Neuron (in vitro differentiated cells): ENCODE measurements at regions not wholly inside any gene's neighbourhood (a gene's known extent, or its start where the extent isn't known, plus 50 kb on each side); places are given as distances from the start of the nearest gene placed in this dataset.

Experiments used
- H2AFZ ChIP-seq: one replicate; pipeline ENCODE4 v1.6.1; 2013; ENCODE audit warnings: low read depth, mild to moderate bottlenecking, inconsistent platforms, low read length, moderate library complexity
- H3K27me3 ChIP-seq: one replicate; pipeline ENCODE4 v1.6.1; 2013; ENCODE audit warnings: low read length; ENCODE audit not compliant: insufficient read depth
- H3K36me3 ChIP-seq: one replicate; pipeline ENCODE4 v1.6.1; 2013; ENCODE audit warnings: low read length; ENCODE audit not compliant: insufficient read depth
- H3K4me1 ChIP-seq: one replicate; pipeline ENCODE4 v1.6.1; 2013; ENCODE audit warnings: low read length; ENCODE audit not compliant: insufficient read depth
- H3K4me3 ChIP-seq: 2 replicates; pipeline ENCODE4 v1.5.1; 2013; ENCODE audit warnings: mild to moderate bottlenecking, low read length, moderate library complexity
- H3K9me3 ChIP-seq: one replicate; pipeline ENCODE4 v1.6.1; 2013; ENCODE audit warnings: low read length

DNA sequence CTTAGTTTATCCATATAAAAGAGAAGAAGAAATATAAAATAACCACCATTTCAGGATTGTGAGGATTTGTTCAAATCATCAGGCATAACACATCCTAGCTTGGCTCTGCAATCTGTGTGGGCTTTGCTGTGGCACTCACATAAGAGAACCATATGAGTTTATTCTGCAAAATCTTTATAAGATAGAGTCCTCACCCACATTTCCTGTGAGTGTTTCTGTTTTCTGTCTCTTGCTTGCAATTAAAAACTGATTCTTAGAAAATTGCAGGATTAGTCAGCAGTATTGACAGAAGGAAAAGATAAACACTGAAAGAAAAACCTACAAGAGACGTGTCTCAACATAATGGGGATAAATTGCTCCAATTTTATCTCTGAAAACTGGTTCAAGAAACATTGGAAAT, 258.5 kb downstream of the RND3 start:
- Histone ChIP-seq H3K36me3 (no peaks in the 10 kb centered on the region), H2AFZ (no peak overlapping the region), H3K4me3 (no peak overlapping the region), H3K27me3 (no peaks in the 10 kb centered on the region), H3K9me3 (no peaks in the 10 kb centered on the region), H3K4me1 (no peaks in the 10 kb centered on the region)

DNA sequence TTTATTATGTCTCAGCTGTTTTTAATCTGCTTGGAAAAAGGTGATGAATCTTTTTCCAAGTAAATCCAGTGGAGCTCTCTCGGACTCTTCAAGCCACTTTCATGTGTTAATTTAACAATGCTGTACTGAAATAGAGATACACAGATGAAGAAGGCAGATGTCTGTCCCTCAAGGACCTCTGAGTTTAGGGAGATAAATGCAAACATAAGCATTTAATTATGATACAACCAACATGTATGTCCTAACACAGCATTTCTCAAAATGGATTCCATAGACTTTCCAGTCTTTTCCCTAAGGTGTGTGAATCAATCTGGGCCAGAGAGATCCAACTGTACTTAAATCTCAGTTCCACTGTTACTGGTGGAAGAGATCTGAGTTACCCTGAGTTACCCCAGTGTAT, 262.4 kb downstream of the RND3 start:
- no peaks in the 10 kb centered on the region for H3K9me3 ChIP-seq
- H3K27me3 ChIP-seq: no peaks in the 10 kb centered on the region
- H3K4me3 ChIP-seq: no peak overlapping the region
- no peak overlapping the region for H2AFZ ChIP-seq
- H3K4me1 ChIP-seq: no peaks in the 10 kb centered on the region
- no peaks in the 10 kb centered on the region for H3K36me3 ChIP-seq

DNA sequence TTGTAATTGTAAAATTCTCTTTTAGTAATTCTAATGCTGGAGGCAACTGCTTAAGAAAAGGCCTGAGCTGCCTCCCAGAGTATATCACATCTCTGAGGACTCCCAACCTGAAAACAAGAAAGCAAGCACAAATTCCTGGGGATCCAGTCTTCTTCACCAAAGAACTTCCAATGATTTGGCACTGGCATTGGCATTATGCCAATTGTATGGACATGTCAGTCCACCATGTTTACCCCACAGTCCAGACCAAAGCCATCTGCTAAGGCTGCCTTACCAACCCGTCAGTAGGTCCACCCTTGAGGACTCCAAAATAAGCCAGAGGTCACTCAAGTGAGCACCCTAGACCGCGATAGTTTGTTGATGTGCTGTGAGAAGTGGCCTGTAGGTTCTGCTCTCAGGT, 263.1 kb downstream of the RND3 start:
- H3K9me3 ChIP-seq: no peaks in the 10 kb centered on the region
- H2AFZ ChIP-seq: no peak overlapping the region
- H3K36me3 ChIP-seq: no peaks in the 10 kb centered on the region
- H3K4me3 ChIP-seq: no peak overlapping the region
- H3K27me3 ChIP-seq: no peaks in the 10 kb centered on the region
- H3K4me1 ChIP-seq: no peaks in the 10 kb centered on the region

DNA sequence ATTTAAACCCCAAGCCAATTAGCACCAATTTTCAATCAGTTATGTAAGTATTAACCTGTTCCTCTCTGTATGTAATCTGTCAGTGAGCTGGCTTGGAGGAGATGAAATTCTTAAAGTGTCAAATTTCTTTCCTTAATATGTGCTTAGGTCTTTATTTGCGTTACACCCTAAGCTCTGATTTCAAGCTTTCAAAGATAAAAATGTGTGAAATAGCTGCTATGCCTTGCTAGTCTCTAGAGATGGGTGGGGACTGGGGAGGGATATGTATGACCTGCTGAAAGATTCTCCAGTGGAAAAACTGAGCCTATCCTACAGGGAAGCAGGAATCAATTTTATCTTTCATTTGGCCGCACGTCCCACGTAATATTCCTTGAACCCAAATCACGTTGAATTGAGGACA, 264.5 kb downstream of the RND3 start:
- Histone ChIP-seq H3K4me3 (no peak overlapping the region), H3K9me3 (no peaks in the 10 kb centered on the region), H3K36me3 (no peaks in the 10 kb centered on the region), H2AFZ (no peak overlapping the region), H3K27me3 (no peaks in the 10 kb centered on the region), H3K4me1 (no peaks in the 10 kb centered on the region)

DNA sequence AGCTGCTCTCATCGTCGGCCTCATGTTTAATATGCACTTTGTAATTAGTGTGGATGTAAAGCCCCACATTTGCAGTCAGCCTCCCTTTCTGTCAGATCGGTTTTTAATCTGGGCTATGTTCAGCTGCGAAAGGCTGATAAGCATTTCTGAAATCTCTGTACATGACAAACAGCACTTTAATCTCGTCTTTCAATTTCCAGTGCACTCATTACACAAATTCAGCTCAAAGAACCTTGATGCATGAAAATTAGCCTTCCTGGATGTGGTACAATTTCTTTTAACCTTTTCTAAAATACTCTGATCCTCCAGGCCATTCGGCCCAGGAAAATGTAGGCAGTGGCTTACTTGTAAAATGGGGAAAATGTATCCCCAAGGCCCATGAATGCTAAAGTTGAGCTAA, 265.1 kb downstream of the RND3 start:
- no peak overlapping the region for H3K4me3 ChIP-seq
- H3K36me3 ChIP-seq: no peaks in the 10 kb centered on the region
- no peaks in the 10 kb centered on the region for H3K4me1 ChIP-seq
- H3K9me3 ChIP-seq: no peaks in the 10 kb centered on the region
- no peak overlapping the region for H2AFZ ChIP-seq
- H3K27me3 ChIP-seq: no peaks in the 10 kb centered on the region

DNA sequence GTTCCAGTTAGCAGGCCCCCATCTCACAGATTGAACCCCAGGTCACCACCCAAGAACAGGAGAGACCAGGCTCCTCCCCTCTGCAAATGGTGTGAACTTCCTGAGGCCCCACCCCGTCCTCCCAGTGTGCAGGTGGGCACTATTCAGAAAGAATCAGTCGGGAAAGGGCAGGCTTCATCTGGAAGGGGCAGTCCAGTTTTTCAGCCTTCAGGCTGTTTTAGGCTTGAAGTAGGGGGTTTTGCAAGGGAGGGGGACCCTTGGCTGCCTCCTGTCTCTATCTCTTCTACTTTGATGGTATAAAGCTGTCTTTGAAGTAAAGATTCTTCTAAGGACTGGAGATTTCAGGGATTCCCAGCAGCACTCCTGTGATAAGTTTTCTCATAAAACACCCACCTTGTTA, 267.6 kb downstream of the RND3 start:
- peaks cover under 1% of the 10 kb centered on the region for H3K4me1 ChIP-seq
- H3K27me3 ChIP-seq: no peaks in the 10 kb centered on the region
- no peak overlapping the region for H2AFZ ChIP-seq
- no peak overlapping the region for H3K4me3 ChIP-seq
- H3K9me3 ChIP-seq: no peaks in the 10 kb centered on the region
- H3K36me3 ChIP-seq: no peaks in the 10 kb centered on the region

DNA sequence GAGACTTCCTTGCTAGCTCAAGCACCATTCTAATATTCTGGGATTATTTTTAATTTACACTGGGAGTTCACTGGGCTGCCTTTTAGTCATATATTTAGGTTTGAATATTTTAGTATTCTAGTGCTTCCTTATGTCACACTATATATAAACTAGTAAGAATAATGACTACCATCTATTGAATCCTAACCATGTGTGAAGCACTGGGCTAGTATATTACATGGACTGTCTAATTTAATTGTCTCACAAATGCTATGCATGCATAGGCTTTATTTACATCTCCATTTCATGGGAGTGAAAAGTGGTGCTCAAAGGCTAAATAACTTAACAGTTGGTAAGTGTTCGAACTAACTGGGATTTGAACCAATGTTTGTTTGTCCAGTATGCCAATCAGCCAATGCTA, 272.4 kb downstream of the RND3 start:
- no peak overlapping the region for H2AFZ ChIP-seq
- no peak overlapping the region for H3K4me3 ChIP-seq
- H3K4me1 ChIP-seq: peaks cover 13% of the 10 kb centered on the region
- no peaks in the 10 kb centered on the region for H3K27me3 ChIP-seq
- H3K36me3 ChIP-seq: no peaks in the 10 kb centered on the region
- H3K9me3 ChIP-seq: no peaks in the 10 kb centered on the region

DNA sequence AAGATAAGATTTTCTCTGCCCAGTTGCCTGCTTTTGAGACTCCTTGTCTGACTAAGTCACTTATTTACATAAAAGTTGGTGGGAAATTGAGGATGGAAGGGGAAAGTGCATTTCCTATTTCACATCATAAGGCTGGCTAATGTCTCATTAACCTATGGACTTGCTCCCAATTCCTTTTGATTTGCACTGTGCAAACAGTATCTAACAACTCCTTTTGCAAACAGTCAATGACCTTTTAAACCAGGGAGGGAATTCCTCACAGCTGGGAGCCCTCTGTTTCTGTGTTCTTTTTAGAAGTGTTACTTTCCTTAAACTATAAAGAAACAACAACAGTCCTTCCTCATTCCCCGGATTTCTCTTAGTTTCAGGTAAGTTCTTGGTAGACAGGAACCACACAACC, 272.8 kb downstream of the RND3 start:
- Histone ChIP-seq H3K9me3 (no peaks in the 10 kb centered on the region), H2AFZ (no peak overlapping the region), H3K4me1 (peaks cover 13% of the 10 kb centered on the region), H3K36me3 (no peaks in the 10 kb centered on the region), H3K4me3 (no peak overlapping the region), H3K27me3 (no peaks in the 10 kb centered on the region)

DNA sequence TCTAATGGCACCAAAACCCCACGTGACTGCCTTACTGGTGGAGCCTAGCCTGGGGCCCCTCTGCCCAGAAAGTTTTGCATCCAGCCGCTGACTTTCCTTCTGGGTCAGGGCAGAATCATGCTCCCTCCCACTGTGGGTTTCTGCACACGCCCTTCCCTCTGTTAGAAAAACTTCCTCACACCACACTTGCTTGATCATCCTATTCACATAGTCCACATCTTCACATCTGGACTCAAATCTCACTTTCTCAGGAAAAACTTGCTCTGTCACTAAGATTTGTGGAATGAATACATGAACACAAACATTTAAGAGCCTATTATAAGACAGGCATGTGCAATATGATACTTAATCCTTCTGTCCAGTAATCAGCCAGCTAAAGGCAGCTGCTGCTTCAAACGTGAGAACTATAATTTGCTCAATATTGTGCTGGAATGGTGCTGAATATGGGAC, 274.7 kb downstream of the RND3 start:
- no peaks in the 10 kb centered on the region for H3K27me3 ChIP-seq
- H3K4me3 ChIP-seq: no peak overlapping the region
- no peaks in the 10 kb centered on the region for H3K9me3 ChIP-seq
- H3K36me3 ChIP-seq: no peaks in the 10 kb centered on the region
- no peak overlapping the region for H2AFZ ChIP-seq
- peaks cover 13% of the 10 kb centered on the region for H3K4me1 ChIP-seq

DNA sequence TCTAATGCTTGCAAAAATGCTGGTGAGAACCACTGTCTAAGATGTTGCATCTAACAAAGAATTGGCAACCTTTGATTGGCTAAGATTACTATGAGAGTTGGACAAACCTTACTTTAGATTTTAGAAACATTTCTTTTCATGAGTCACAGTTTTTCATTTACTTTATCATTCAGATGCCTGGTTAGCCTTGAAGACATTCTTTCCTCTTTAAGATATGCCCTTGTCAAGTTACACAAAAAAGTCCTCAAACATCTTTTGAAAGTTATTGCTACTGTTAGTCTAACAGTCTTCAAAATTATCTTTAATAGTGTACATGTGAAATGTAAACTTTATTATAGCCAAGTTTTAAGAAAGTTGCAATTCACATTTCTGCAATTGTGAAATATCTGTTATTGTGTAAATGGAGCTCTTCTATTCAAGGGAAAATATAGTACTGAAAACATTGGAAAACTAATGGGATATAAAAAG, 276.3 kb downstream of the RND3 start:
- Histone ChIP-seq H3K4me3 (no peak overlapping the region), H3K27me3 (no peaks in the 10 kb centered on the region), H3K4me1 (peaks cover 13% of the 10 kb centered on the region), H3K9me3 (no peaks in the 10 kb centered on the region), H2AFZ (no peak overlapping the region), H3K36me3 (no peaks in the 10 kb centered on the region)

DNA sequence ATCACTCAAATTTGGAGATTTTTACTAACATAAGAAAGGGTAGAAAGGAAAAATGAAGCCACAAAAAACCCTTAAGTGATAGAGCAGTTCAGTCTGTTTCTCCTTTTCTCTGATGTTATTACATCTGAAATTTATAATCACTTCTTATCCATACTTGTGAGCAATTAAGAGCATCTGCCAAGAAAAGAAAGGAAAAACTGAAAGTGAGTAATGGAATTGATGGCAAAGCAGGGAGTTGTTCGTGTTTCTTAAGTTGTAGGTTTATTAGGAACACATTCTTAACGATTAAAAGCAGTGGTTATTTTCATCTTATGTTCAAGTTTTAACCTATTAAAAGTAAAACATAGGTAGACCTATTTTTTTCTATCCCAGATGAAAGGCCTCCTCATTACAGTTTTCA, 277.7 kb downstream of the RND3 start:
- no peaks in the 10 kb centered on the region for H3K27me3 ChIP-seq
- peaks cover 12% of the 10 kb centered on the region for H3K4me1 ChIP-seq
- H3K9me3 ChIP-seq: no peaks in the 10 kb centered on the region
- no peak overlapping the region for H3K4me3 ChIP-seq
- H2AFZ ChIP-seq: no peak overlapping the region
- no peaks in the 10 kb centered on the region for H3K36me3 ChIP-seq

DNA sequence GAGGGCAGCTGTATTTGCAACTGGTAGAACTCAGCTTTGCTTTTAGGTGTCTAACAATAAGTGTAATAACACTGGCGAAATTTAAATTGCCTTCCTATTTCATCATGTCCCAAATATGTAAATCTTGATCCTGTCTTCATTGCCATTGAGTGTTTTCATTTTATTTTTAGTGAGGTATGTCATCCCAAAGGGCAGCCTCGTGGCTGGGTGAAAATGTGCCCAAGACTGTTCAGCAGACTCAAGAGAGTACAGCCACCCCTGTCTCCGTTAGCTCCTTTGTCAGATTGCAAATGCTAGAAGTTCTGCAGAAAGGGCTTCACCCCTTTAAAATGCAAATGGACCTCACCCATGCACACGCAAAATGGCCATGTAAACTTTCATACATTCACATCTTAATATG, 278.8 kb downstream of the RND3 start:
- H3K4me1 ChIP-seq: peaks cover 6% of the 10 kb centered on the region

DNA sequence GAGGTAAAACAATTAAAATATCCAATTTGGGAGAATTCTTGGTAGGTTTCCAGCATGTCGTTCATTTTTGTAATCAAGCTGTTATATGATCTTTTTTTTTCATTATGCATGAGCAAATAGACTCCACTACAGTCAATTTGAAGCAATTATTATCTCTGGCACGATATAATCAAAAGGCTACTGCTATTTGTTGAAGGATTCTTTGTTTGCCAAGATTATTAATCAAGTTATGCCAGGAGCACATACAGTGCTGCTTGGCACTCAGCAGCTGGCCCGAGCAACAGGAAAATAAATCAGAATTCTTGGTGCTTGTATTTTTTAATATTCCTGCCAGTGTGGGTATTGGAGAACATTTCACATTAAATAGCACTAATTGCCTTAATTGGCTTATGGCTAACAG, 279.5 kb downstream of the RND3 start:
- H3K4me1 ChIP-seq: peaks cover 6% of the 10 kb centered on the region
- H3K4me3 ChIP-seq: no peak overlapping the region
- H3K27me3 ChIP-seq: no peaks in the 10 kb centered on the region
- H3K36me3 ChIP-seq: no peaks in the 10 kb centered on the region
- H2AFZ ChIP-seq: no peak overlapping the region
- H3K9me3 ChIP-seq: no peaks in the 10 kb centered on the region

More for the DNA sequence above, 278.8 kb downstream of the RND3 start:
- Histone ChIP-seq H2AFZ (no peak overlapping the region), H3K4me3 (no peak overlapping the region), H3K36me3 (no peaks in the 10 kb centered on the region), H3K9me3 (no peaks in the 10 kb centered on the region), H3K27me3 (no peaks in the 10 kb centered on the region)

DNA sequence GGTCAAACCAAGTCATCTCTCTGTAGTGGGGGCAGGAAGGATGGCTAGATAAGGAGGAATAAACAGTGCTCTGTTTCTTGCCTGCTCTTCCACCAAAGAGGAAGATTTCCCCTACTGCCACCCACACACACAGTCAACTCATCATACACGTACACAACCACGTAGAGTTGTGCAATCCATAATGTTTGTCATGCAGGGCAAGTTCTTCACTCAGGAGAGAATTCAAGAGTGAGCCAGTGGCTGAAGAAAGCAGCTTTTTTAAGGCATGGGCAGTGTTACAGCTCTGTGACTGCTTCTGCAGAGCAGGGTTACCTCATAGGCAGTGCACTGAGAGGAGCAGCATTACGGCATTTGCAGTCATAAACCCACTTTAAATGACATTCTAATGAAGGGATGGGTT, 283.0 kb downstream of the RND3 start:
- Histone ChIP-seq H3K4me3 (no peak overlapping the region), H3K27me3 (no peaks in the 10 kb centered on the region), H3K4me1 (no peaks in the 10 kb centered on the region), H3K9me3 (no peaks in the 10 kb centered on the region), H2AFZ (no peak overlapping the region), H3K36me3 (no peaks in the 10 kb centered on the region)
